ENCODE measurements at regions not wholly inside any gene's neighbourhood (a gene's known extent, or its start where the extent isn't known, plus 50 kb on each side); places are given as distances from the start of the nearest gene placed in this dataset.

DNA sequence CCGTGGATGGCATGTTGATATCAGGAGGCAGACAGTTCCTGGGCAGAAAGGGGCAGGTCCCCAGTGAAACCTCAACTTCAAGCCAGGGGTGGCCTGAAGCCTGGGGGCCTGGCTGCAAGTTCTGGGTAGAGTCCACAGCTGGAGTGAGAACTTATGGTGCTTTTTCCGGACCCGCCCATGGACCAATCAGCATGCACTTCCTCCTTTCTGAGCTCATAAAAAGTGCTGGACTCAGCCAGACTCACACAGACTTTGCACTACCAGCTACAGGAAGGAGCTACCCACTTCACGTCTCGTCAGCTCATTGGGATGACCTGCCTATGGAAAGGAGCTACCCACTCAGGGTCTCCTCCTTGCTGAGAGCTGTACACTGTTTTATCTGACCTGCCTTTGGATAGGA is 183.1 kb upstream of the MC4R start:
- DNase-seq, result no peak

DNA sequence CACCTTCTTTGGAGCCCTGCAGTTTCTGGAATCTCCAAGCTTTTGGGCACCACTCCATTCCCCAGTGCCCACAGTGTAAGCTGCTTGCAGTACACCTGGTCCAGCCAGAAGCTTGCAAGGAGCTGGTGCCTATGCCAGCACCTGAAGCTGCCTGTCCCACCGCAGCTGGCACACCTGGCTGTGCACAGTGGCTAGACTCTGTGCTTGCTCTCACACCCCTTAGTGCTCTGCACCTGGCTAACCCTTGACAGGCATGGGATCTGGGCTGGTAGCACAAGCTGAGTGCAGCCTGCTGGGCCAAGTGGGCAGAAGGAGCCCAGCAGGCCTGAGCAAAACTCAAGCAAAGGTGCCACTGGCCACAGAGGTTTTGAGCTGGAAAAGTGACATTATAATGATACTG is 183.8 kb upstream of the MC4R start:
- no peak for DNase-seq

DNA sequence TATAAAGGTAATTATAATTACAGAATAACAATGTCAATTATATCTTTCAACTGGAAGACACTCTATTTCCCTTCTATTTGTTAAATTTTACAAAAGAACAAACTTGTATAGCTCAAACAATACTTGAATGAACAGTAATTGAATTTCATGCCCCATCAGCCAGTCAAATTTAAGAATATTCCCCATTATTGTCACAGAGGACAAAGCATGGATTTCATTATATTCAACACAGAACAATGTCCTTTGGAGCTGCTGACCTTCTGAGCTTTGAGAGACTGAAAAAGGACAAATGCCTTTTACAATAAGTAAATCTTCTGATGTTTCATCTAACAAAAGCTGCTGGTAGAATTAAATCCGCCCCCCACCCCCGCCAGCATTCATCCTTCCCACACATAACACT is 187.5 kb upstream of the MC4R start:
- DNase-seq, result no peak

DNA sequence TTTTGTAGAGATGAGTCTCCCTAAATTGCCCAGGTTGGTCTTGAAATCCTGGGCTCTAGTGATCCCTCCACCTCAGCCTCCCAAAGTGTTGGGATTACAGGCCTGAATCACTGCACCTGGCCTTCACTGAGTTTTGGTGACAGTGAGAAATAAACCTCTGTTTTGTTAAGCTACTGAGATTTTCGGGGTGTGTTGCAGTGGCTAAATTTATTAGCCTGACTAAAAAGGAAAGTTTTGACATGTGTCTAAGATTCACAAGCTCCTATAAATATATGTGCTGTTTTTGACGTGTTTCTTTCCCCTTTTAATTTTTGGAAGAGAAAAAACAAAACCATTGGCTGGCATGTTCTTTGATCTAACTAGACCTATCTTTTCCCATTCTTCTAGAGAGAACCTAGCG is 190.5 kb upstream of the MC4R start:
- no peak for DNase-seq

DNA sequence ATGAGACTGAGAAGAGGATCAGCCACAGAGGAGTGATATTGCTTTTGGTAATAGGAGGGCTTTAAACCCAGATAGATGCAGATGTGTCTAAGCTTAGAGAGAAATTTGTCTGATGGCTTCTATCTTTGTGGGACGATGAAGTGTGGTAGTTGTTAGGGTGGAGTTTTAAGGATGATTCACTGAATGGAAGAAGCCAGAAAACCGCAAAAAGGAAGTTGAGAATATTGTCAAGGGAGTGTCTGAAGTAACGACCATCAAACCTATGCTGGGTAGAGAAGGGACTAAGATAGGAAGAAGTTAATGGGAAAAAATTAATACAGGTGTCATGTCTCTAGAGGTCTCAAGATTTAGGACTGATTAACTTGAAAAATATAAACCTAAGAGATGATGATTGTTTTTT is 195.6 kb upstream of the MC4R start:
- no peak for DNase-seq

DNA sequence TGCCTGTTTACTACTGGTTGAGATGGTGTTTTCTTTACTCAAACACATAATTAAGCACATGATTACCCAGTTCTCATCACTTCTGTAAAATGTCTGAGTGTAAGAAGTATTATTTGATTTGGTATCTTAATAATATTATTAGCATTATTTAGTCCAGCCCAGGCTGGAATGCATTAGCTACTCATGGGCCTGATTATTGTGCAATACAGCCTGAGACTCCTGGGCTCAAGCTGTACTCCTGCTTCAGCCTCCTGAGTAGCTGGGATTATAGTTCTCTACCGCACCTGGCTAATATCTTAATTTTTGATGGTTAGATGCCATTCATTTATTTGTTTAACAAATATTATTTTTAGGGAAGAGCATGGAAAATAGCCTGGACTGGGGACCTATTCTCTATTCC is 197.6 kb upstream of the MC4R start:
- DNase-seq, result no peak

DNA sequence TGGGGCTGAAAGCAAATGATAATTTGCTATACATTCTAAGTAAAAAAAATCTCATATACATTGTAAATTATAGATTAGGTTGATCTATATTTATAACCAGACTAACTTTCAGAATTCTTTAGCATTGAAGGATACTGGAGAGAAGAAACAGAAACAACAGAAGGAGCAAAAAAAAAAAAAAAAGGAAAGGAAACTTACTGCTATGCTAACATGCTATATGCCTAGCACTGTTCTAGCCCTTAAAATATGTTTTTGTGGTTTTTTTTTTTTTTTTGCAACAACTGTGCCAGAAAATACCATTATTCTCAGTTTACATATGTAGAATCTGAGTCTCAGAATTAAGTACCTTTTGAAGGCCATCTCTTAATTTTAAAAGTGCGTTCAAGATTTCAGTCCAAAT is 204.9 kb upstream of the MC4R start:
- no peak for DNase-seq

DNA sequence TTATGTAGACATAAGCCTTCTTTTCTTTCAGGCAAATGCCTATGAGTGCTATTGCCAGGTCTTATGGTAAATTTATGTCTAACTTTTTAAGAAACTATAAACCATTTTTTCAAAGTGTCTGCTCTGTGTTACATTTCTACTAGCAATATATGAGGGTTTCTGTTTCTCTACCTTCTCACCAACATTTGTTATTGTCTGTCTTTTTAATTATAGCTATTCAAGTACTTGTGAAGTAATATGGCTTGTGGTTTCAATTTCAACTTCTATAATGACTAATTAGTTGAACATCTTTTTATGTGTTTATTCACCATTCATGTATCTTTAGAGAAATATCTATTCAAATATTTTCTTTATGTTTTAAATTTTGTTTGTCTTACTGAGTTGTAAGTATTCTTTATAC is 213.1 kb upstream of the MC4R start:
- no peak for DNase-seq

DNA sequence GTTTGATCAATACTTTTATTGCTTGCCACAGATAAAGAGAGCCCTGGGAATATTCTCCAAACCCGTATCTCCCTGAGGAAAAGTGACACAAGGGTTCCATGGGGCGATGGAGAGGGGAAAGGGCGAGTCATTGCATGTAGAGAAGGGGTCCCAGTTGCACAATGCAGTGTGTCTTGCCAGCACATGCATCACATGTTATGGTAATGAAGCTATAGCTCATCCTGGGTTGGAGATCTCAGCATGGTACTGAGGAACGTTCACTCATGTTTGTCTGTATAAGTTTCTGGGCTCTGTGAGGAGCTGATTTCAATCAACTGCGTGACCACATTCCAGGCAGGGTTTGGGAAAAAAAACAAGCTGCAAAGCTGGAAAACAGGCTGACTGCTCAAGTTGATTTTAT is 220.7 kb upstream of the MC4R start:
- no peak for DNase-seq

DNA sequence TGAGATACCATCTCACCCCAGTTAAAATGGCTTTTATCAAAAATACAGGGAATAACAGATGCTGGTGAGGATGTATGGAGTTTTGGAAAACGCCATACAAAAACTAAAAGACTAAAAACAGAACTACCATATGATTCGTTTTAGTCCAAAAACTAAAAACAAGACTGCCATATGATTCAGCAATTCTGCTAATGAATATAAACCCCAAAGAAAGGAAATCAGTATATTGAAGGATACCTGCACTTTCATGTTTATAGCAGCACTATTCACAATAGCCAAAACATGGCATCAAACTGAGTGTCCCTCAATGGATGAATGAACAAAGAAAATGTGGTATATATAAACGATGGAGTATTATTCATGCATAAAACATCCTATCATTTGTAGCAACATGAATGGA is 224.4 kb upstream of the MC4R start:
- DNase-seq, result no peak

DNA sequence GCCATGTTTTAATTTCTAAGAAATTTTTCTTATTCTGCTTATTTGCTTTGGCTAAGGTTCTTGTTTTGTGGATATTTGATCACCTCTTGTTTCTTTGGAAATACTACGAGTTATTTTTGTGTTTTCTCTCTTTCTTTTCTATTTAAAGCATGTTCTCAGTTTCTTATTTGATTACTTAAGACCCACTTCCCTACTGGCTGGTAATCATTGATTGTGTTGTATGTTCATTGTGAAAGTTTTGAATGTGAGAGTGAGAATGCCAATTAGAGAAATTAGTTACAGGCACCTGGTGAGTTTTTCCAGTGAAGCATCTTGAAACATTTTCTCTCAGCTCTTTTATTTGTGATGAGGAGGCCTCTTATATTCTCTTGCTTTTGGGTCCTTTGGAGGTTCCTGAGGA is 226.7 kb upstream of the MC4R start:
- no peak for DNase-seq

DNA sequence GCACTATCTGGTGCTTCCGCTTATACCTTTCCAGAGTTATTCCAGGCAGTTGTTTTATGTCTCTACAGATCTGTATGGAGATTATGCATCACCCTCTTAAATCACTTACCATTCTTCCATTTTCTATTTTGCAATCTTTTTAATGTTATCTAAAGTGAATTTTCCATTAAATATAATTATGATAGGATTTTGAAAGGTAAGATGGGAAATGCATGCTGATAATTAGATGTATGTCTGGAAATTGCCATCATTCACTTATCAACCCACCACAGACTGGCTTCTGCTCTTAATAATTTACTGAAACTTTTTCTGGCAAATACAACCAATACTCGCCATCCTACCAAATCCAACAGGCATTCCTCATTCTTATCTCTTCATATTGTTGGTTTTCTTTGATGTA is 227.4 kb upstream of the MC4R start:
- DNase-seq, result no peak

DNA sequence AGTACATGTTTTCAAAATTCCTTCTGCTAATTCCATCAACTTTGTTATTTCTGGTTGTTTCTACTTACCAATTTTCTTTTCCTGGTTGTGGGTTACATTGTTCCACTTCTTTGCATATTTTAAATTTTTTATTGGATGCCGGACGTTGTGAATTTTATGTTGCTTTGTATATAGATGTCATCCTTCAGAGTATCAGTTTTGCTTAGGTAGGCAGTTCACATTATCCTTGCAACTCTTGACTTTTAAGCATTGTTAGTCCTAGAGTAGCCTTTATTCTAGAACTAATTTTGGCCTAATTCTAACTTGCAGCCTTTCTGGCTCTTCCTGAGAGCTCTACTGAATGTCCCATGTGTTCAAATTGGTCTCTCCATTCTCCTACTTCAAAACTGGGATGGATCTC is 228.7 kb upstream of the MC4R start:
- DNase-seq, result no peak

DNA sequence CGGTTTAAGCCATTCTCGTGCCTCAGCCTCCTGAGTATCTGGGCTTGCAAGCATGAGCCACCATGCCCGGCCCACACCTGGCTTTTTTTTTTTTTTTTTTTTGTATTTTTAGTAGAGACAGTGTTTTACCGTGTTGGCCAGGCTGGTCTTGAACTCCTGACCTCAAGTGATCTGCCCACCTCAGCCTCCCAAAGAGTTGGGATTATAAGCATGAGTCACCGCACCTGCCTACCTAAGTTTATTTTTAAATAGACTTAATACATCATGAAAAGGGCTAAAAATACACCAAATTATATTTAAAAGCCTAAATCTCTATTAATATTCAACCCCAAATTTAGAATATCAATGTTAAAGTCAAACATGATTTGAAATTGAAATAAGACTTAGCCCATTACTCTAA is 250.8 kb upstream of the MC4R start:
- no peak for DNase-seq

DNA sequence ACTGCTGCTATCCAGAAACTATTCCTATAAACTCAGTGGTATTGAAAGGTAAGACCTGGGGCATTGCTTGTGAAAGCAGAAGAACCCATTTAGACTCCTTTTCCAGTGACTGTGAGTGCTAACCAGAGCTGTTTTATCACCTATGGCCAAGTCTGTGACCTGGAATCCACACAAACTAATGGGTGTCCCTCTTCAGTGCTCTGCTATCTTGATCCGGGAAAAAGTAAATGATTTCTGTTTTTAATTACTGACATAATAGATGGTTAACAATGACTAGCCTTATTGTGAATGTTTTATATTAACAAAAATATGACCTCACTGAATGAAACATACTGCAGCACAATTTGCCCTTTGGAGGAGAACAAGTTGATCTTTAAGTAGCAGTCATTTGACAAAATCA is 251.6 kb upstream of the MC4R start:
- no peak for DNase-seq

DNA sequence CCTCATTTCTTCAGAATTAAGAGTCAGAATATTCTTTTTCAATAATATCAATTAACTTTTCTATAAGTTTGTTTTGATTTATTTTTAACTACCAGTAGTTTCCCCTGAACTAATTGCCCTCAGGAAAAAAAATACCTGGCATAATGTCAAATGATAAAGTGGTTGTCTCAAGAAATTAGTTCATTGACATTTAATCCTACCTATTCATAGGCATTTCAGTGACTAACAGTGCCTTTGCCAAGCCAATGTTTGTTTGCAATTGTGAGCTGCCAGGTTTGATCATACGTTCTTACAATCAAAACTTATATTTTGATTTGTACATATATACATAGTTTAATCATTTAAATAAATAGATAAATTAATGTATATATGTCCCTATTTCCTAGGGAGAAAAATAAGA is 267.3 kb upstream of the MC4R start:
- no peak for DNase-seq

DNA sequence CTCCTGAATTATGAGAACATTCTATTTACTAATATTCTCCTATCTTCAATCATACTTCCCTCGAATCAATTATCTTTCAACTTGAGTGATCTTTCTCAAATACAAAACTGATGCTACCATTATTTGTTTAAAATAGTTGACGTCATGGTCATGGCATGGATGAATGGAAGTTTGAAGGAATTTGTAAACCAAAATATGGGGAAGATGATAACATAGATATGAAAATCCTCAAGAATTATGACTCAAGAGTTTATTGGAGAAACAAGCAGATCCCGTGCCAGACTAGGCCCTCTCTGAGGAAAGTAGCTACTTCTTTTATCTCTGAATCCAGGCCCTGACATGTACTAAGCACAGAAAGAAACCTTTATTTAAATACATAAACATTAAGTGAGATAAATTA is 270.4 kb upstream of the MC4R start:
- no peak for DNase-seq

DNA sequence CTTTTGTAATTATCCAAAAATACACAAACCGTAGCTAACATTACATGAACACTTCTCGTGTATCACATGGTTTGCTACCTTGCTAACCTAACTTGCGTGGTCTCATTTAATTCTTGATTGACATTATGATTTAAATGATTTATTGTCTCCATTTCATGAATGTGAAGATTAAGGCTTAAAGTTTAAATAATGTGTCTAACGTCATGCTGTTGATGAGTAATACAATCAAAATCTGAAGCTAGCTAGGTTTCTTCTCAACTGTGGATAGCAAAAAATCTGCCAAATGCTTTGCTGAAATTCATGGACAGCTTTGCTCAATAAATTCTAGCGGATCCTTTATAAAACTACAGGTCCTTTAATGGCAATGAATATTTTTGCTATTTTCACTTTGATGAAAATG is 274.1 kb upstream of the MC4R start:
- no peak for DNase-seq

DNA sequence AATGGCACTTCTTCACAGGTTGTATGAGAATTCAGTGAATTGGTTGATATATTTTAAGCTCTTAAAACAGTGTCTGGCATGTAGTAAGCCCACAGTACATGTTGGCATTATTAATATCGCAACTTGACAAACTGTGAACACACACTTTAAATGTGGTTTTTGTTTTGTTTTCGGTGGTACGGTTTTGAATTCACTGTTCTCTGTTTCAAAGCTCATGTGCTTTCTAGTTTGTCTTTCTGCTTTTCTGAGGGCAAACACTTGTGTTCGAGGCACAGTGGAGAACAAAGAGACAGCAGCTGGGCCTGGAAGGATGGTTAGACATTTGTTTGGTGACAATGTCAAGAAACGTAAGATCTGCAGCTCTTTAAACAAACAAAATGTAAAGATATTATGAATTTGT is 276.5 kb upstream of the MC4R start:
- no peak for DNase-seq

DNA sequence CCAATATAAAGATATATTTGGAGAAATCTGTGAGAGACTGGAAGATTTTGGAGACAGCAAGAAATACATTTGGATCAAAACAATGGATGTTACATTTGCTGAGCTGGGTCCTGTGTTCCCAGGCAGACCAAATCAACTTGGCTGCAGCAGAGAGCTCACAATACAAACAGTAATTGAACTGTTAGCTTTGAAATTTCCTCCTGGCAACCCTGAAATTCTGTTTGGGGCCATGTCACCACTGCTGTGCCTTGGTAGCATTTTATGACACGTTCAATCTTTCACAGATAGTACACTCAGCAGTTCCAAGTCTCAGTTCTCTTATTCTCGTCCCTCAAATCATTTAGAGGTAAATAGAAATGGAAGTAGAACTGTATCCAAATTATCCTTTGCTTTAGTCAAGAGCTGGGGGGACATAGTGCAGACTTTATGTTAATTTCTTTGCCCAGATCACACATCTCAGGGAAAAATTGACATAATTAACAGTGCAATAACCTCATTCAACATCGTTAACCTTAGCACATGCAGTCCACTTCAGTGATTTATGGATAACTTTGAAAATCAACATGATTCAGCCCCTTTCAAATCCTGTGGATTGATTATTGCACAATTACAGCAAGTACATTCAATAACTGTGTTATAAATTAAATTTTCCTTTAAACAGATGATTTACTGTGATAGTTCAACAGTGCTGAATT is 277.4 kb upstream of the MC4R start:
- no peak for DNase-seq

DNA sequence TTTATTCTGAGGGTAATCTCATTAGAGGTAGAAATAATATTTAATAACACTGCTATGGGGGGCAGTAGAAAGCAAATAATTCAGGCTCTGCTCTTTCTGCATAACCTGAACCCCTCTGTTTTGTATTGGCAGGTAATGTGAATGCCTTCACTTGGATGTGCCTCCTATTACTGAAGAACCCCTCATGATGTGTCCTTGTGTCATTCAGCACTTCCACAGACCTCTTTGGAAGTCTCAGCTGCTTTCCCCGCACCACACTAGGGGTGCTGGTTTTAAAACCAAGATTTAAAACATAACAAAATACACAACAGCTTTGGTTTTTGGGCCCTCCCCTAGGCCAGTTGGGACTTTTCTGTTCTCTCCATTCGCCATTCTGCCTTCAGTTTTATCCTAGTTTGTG is 281.7 kb upstream of the MC4R start:
- DNase-seq, result no peak

DNA sequence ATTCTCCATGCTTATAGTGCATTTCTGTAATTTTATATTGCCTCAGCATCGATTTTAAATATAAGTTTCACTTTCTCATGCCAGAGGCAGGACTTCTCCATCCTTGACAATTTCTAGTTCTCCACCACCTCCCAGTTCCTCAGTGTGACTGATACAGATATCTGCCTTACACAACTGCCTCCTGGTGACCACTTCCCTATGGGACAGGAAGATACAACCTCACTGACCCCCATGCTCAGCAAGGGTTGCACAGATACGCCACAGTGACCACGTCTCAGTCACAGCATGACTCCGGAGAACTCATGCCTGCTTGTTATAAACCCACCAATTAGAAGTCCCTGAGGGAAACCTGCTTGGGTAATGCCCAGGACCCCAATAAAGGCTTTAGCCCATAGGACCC is 284.0 kb upstream of the MC4R start:
- DNase-seq, result no peak

DNA sequence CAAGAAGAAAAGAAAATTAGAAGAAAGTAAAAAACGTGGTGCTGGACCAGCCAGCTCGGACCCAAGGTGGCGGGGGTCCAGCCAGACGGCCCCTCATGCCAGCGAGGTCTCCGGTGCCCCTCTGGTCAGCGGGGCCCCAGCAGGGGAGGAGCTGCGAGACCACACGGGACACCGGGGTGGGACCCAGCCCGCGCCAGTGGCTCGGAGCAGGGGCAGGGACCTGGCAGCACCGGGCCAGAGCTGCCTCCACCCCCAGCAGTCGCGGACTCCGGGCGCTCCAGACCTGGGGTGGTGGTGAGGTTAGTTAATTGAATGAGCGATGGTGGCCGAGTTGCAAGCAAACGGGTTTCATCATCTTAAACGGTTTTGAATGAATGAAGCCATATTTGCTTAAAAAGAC is 289.9 kb upstream of the MC4R start:
- DNase-seq, result no peak

DNA sequence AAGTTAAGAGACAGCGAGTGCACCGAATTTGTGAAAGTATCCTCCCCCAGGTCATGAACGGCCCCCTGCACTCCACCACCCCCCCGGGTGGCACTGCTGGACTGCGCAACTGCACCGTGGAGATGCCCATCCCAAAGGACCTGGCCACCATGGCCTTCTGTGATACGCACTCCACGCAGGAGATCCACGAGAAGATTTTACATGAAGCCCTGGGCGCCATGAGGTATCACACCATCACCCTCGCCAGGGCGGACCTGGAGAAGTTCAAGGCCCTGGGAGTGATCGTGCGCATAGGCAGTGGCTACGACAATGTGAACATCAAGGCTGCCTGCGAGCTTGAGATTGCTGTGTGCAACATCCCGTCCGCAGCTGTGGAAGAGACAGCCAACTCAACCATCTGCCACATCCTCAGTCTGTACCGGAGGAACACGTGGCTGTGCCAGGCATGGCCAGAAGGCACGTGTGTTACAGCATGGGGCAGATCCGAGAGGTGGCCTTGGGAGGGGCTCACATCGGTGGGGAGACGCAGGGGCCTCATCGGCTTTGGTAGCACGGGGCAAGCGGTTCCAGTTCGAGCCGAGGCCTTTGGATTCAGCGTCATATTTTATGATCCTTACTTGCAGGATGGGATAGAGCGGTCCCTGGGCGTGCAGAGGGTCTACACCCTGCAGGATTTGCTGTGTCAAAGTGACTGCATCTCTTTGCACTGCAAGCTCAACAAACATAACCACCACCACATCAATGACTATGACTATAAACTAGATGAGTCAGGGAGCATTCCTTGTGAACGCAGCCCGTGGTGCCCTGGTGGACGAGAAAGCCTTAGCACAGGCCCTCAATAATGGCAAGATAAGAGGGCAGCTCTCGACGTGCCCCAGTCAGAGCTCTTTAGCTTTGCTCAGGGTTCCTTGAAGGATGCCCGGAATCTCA is 290.8 kb upstream of the MC4R start:
- DNase-seq, result no peak

DNA sequence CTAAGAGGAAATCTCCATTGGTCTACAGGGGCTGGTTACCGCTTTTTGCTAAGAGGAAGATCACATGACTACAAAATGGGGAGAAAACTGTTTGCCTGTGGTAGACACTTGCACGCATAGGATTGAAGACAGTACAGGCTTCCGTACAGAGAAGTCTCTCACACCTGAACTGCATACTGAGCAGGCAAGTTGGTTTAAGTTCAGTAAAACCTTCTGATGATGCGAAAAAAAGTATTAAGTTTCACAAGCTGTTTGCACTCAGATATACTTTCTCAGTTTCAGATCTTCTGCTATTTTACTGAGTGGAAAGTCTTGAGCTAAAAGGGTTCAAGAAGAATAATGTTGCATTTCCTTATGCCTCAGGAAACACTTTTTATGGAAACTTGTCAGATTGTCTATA is 292.2 kb upstream of the MC4R start:
- no peak for DNase-seq

Measured in NCI-H524 treated with DMSO at 0.1 percent for 48 hours (cell line).